LNCaP clone FGC (cell line): ENCODE measurements at regions not wholly inside any gene's neighbourhood (a gene's known extent, or its start where the extent isn't known, plus 50 kb on each side); places are given as distances from the start of the nearest gene placed in this dataset.

Source experiments
- DNase-seq: peaks from one replicate; pipeline ENCODE4 v3.0.0-alpha.2; 2011; ENCODE audit warnings: low read depth
- H3K4me3 ChIP-seq: 2 replicates; pipeline ENCODE4 v1.5.1; 2011; ENCODE audit warnings: mild to moderate bottlenecking, low read depth, low read length, control low read depth
- CTCF ChIP-seq: IDR thresholded peaks from 2 replicates; pipeline ENCODE4 v1.5.1; 2012; ENCODE audit warnings: mild to moderate bottlenecking; ENCODE audit not compliant: control insufficient read depth, insufficient read depth; ENCODE audit errors: extremely low read depth

- no peak for DNase-seq
- no peak for TF ChIP-seq CTCF
- H3K4me3 ChIP-seq: no peak overlapping the region
These were observed 479.6 kb downstream of the ADAMTS20 start for GRCh38 chr12:43072431-43072830.

- no peak for DNase-seq
- H3K4me3 ChIP-seq: no peak overlapping the region
- no peak for TF ChIP-seq CTCF
These were observed 480.2 kb upstream of the PRICKLE1 start for GRCh38 chr12:43069768-43070221.

- DNase-seq: no peak
- no peak for TF ChIP-seq CTCF
- H3K4me3 ChIP-seq: no peak overlapping the region
These were observed 476.9 kb upstream of the PRICKLE1 start for GRCh38 chr12:43066471-43066870.

GRCh38 chr12:43063650-43064049, 474.1 kb upstream of the PRICKLE1 start:
- TF ChIP-seq CTCF: no peak
- DNase-seq: no peak
- no peak overlapping the region for H3K4me3 ChIP-seq

- no peak for TF ChIP-seq CTCF
- DNase-seq: no peak
- H3K4me3 ChIP-seq: no peak overlapping the region
These were observed 472.8 kb upstream of the PRICKLE1 start for GRCh38 chr12:43062201-43062895.

- no peak for DNase-seq
- no peak for TF ChIP-seq CTCF
- H3K4me3 ChIP-seq: no peak overlapping the region
These were observed 471.2 kb upstream of the PRICKLE1 start for GRCh38 chr12:43060742-43061141.

- DNase-seq: no peak
- TF ChIP-seq CTCF: no peak
- no peak overlapping the region for H3K4me3 ChIP-seq
These were observed 469.1 kb upstream of the PRICKLE1 start for GRCh38 chr12:43058616-43059015.
